OCI-LY1 (cell line): ENCODE measurements at regions not wholly inside any gene's neighbourhood (a gene's known extent, or its start where the extent isn't known, plus 50 kb on each side); places are given as distances from the start of the nearest gene placed in this dataset.
"Not testable (repeated sequence)": the region's sequence is repeated elsewhere in the genome, so short reads cannot be mapped to it uniquely, and the experiment has no call there.

Experiments used
- H2AFZ ChIP-seq: fragments of 200-600 bp; sonication (generic), shearing (Covaris generic); 2 replicates; pipeline ENCODE4 v1.6.0; 2014; ENCODE audit warnings: antibody characterized with exemption, mild to moderate bottlenecking, low read length
- H3F3A ChIP-seq: fragments of 200-600 bp; sonication (generic), shearing (Covaris generic); 2 replicates; pipeline ENCODE4 v1.6.0; 2014; ENCODE audit warnings: mild to moderate bottlenecking, antibody characterized with exemption, low read length, moderate library complexity; ENCODE audit not compliant: insufficient read depth
- H3K27ac ChIP-seq: fragments of 200-600 bp; sonication (generic); 2 replicates; pipeline ENCODE4 v1.5.1; 2014; ENCODE audit warnings: low read length, mixed run types, mild to moderate bottlenecking, low read depth; ENCODE audit not compliant: poor library complexity, severe bottlenecking
- H3K27me3 ChIP-seq: fragments of 200-600 bp; sonication (generic); 2 replicates; pipeline ENCODE4 v1.6.0; 2014; ENCODE audit warnings: antibody characterized with exemption, mild to moderate bottlenecking, low read length, moderate library complexity; ENCODE audit not compliant: insufficient read depth
- H3K36me3 ChIP-seq: fragments of 200-600 bp; sonication (generic); 2 replicates; pipeline ENCODE4 v1.6.1; 2014; ENCODE audit warnings: mild to moderate bottlenecking, antibody characterized with exemption, low read length, moderate library complexity, mixed read lengths; ENCODE audit not compliant: insufficient read depth
- H3K4me1 ChIP-seq: fragments of 200-600 bp; sonication (generic); 2 replicates; pipeline ENCODE4 v1.5.1; 2014; ENCODE audit warnings: mild to moderate bottlenecking, low read length, moderate library complexity; ENCODE audit not compliant: insufficient read depth, severe bottlenecking
- H3K4me2 ChIP-seq: fragments of 200-600 bp; sonication (generic), shearing (Covaris generic); 2 replicates; pipeline ENCODE4 v1.6.1; 2014; ENCODE audit warnings: low read length
- H3K4me3 ChIP-seq: fragments of 200-600 bp; sonication (generic); 2 replicates; pipeline ENCODE4 v1.5.1; 2014; ENCODE audit warnings: low read length, low read depth, mild to moderate bottlenecking, mixed read lengths; ENCODE audit not compliant: poor library complexity, severe bottlenecking
- H3K79me2 ChIP-seq: fragments of 200-600 bp; shearing (Covaris generic); 2 replicates; pipeline ENCODE4 v1.6.1; 2016; ENCODE audit warnings: mixed run types, low read length, mixed read lengths; ENCODE audit not compliant: insufficient read depth
- H3K9ac ChIP-seq: fragments of 200-600 bp; sonication (generic), shearing (Covaris generic); 2 replicates; pipeline ENCODE4 v1.6.1; 2014; ENCODE audit warnings: mild to moderate bottlenecking, low read length, mixed read lengths
- H3K9me2 ChIP-seq: fragments of 200-600 bp; sonication (generic), shearing (Covaris generic); 2 replicates; pipeline ENCODE4 v1.6.1; 2014; ENCODE audit warnings: low read depth, mild to moderate bottlenecking, low read length, mixed read lengths
- H3K9me3 ChIP-seq: fragments of 200-600 bp; shearing (Covaris generic); 2 replicates; pipeline ENCODE4 v1.6.1; 2014; ENCODE audit warnings: low read length, mixed read lengths
- H4K20me1 ChIP-seq: fragments of 200-600 bp; sonication (generic), shearing (Covaris generic); 2 replicates; pipeline ENCODE4 v1.6.0; 2016; ENCODE audit warnings: mild to moderate bottlenecking, low read length; ENCODE audit not compliant: insufficient read depth
- CTCF ChIP-seq: fragments of 200-600 bp; sonication (generic), shearing (Covaris generic); IDR thresholded peaks from 2 replicates; pipeline ENCODE4 v1.5.1; 2017; ENCODE audit warnings: mild to moderate bottlenecking, antibody characterized with exemption, low read length, moderate library complexity, mixed read lengths
- EZH2 ChIP-seq: fragments of 200-600 bp; sonication (generic), shearing (Covaris generic); IDR thresholded peaks from 2 replicates; pipeline ENCODE4 v1.8.0; 2017; ENCODE audit warnings: borderline replicate concordance, mixed run types, mild to moderate bottlenecking, antibody characterized with exemption, low read length, moderate library complexity, mixed read lengths

DNA sequence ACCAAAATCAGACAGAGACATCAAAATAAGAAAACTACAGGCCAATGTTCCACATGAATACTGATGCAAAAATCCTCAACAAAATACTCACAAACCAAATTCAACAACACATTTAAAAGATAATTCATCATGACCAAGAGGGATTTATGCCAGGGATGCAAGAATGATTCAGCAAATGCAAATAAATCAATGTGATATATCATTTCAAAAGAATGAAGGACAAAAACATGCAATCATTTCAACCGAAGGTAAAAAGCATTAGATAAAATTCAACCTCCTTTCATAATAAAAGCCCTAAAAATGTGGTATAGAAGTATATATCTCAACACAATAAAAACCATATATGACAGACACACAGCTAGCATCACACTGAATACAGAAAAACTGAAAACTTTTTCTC is 81.5 kb upstream of the LYPLAL1 start:
- Histone ChIP-seq H3K36me3 (no peaks in the 10 kb centered on the region), H3K27me3 (no peaks in the 10 kb centered on the region), H3K4me3 (no peak overlapping the region), H3K4me1 (peaks cover 6% of the 10 kb centered on the region), H3K4me2 (no peak overlapping the region), H3K9me2 (no peaks in the 10 kb centered on the region), H4K20me1 (no peaks in the 10 kb centered on the region), H3K9ac (no peak overlapping the region), H2AFZ (no peak overlapping the region), H3K79me2 (no peaks in the 10 kb centered on the region), H3F3A (no peaks in the 10 kb centered on the region), H3K9me3 (no peaks in the 10 kb centered on the region), H3K27ac (no peak overlapping the region)
- TF ChIP-seq CTCF (no peak), EZH2 (no peak)

- no peak overlapping the region for H3K4me3 ChIP-seq
- H3F3A ChIP-seq, result no peaks in the 10 kb centered on the region
- no peaks in the 10 kb centered on the region for H3K27me3 ChIP-seq
- no peaks in the 10 kb centered on the region for H4K20me1 ChIP-seq
- H3K79me2 ChIP-seq, result no peaks in the 10 kb centered on the region
- H3K36me3 ChIP-seq, result no peaks in the 10 kb centered on the region
- H3K4me1 ChIP-seq, result no peaks in the 10 kb centered on the region
- H3K9ac ChIP-seq, result no peak overlapping the region
- no peaks in the 10 kb centered on the region for H3K9me3 ChIP-seq
- no peak overlapping the region for H3K27ac ChIP-seq
- H3K4me2 ChIP-seq, result no peak overlapping the region
- no peak for TF ChIP-seq CTCF
- TF ChIP-seq EZH2, result no peak
- no peak overlapping the region for H2AFZ ChIP-seq
- H3K9me2 ChIP-seq, result no peaks in the 10 kb centered on the region
Measured at GRCh38 chr1:219099307-219099706, 74.4 kb upstream of the LYPLAL1 start.

DNA sequence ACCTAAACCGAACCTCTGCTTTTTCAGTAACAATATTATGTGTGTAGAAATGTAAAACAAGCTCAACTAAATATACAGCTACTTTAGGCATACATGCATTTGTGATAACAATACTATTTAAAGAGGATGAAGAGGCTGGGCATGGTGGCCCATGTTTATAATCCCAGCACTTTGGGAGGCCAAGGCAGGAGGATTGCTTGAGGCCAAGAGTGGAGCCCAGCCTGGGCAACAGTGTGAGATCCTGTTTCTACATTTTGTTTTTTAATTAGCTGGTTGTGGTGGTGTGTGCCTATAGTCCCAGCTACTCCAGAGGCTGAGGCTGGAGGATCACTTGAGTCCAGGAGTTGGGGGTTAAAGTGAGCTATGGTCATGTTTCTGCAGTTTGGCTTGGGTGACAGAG is 73.6 kb upstream of the LYPLAL1 start:
- Histone ChIP-seq H3K4me2 (no peak overlapping the region), H2AFZ (no peak overlapping the region), H4K20me1 (no peaks in the 10 kb centered on the region), H3F3A (no peaks in the 10 kb centered on the region), H3K27me3 (no peaks in the 10 kb centered on the region), H3K9me3 (no peaks in the 10 kb centered on the region), H3K9me2 (no peaks in the 10 kb centered on the region), H3K36me3 (no peaks in the 10 kb centered on the region), H3K9ac (no peak overlapping the region), H3K27ac (no peak overlapping the region), H3K4me3 (no peak overlapping the region), H3K4me1 (no peaks in the 10 kb centered on the region), H3K79me2 (no peaks in the 10 kb centered on the region)
- TF ChIP-seq CTCF (no peak), EZH2 (no peak)

DNA sequence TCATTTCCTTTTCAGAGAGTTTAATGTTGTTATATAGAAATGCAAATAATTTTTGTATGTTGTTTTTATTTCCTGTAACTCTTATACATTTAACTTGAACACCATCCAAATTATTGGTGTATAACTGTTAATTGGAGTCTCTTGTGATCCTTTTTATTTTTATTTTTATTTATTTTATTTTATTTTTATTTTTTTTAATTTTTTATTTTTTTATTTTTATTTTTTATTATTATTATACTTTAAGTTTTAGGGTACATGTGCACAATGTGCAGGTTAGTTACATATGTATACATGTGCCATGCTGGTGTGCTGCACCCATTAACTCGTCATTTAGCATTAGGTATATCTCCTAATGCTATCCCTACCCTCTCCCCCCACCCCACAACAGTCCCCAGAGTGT is 71.2 kb upstream of the LYPLAL1 start:
- not testable (repeated sequence) for H3K27ac ChIP-seq, H3F3A ChIP-seq, H3K4me3 ChIP-seq

More for the DNA sequence above, 71.2 kb upstream of the LYPLAL1 start:
- not testable (repeated sequence) for H3K36me3 ChIP-seq, H3K4me1 ChIP-seq, H3K9me2 ChIP-seq, H3K9me3 ChIP-seq, H4K20me1 ChIP-seq, H3K79me2 ChIP-seq, H3K27me3 ChIP-seq, H2AFZ ChIP-seq, H3K4me2 ChIP-seq, H3K9ac ChIP-seq
